ENCODE measurements at regions not wholly inside any gene's neighbourhood (a gene's known extent, or its start where the extent isn't known, plus 50 kb on each side); places are given as distances from the start of the nearest gene placed in this dataset.

DNA sequence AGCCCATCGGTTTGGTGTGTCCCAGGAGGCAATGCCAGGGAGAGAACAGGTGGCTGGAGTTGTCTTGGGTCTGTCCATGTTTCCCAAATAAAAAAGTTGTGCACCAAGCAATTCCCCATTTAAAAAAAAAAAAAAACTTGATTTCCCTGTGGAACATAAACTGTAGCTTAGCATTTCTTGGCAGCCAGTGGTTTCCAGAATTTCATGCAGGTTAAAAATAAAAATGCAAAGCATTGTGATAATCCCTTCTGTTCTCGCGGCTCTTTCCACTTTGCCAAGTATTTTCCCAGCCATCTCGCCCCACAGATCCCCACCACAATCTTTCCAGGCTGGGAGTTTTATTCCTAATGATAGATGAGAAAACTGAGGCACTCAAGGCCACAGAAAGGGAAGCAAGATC lies 51.4 kb upstream of the MSX1 start:
- no peak for TF ChIP-seq CTCF (IDR thresholded peaks at IDR 0.05)
- no peak for TF ChIP-seq POLR2A (IDR thresholded peaks at IDR 0.05)
